Endothelial cell of umbilical vein (primary cell): ENCODE measurements at regions not wholly inside any gene's neighbourhood (a gene's known extent, or its start where the extent isn't known, plus 50 kb on each side); places are given as distances from the start of the nearest gene placed in this dataset.

Experiments
- CTCF ChIP-seq, 2 donors: IDR thresholded peaks; 1 replicate in 1 of 2; 2 replicates in 1 of 2; pipeline ENCODE4 v1.5.1; 2011; ENCODE audit warnings: low read length in 2 of 2, mild to moderate bottlenecking in 2 of 2, moderate library complexity in 2 of 2, control low read depth in 1 of 2, inconsistent platforms in 1 of 2, low read depth in 1 of 2; ENCODE audit not compliant: insufficient read depth in 1 of 2; ENCODE audit errors: extremely low read depth in 1 of 2
- EZH2 ChIP-seq: IDR thresholded peaks from 2 replicates; pipeline ENCODE4 v1.6.1; 2012; ENCODE audit warnings: borderline replicate concordance, low read depth, mild to moderate bottlenecking, moderate library complexity, low read length, inconsistent platforms; ENCODE audit not compliant: severe bottlenecking
- POLR2A ChIP-seq: IDR thresholded peaks from 2 replicates; pipeline ENCODE4 v1.6.1; 2012; ENCODE audit warnings: low read depth, mild to moderate bottlenecking, control low read depth, low read length

GRCh38 chr5:173789031-173789920 is 98.9 kb upstream of the CPEB4 start:
- TF ChIP-seq CTCF (IDR thresholded peaks at IDR 0.05; ENCODE audit: extremely low read depth in 1 of 2, insufficient read depth in 1 of 2, low read depth in 1 of 2, low read length in 2 of 2), result no peak
- TF ChIP-seq EZH2, result no peak
- TF ChIP-seq POLR2A, result no peak
